HG03521 (cell line): ENCODE measurements at regions not wholly inside any gene's neighbourhood (a gene's known extent, or its start where the extent isn't known, plus 50 kb on each side); places are given as distances from the start of the nearest gene placed in this dataset.

Experiments
- ATAC-seq: cut with Tn5 transposase; IDR thresholded peaks from one replicate; pipeline ENCODE4 v1.9.1; 2021; ENCODE audit warnings: mild to moderate bottlenecking, moderate library complexity; ENCODE audit not compliant: unreplicated experiment

- ATAC-seq = no peak
Measured at GRCh38 chr18:30106356-30106755, 936.2 kb downstream of the DSC3 start.

GRCh38 chr18:30103881-30104280 lies 938.7 kb downstream of the DSC3 start:
- no peak for ATAC-seq

- no peak for ATAC-seq
Measured at GRCh38 chr18:30096796-30097195, 945.7 kb downstream of the DSC3 start.

- no peak for ATAC-seq
Measured at GRCh38 chr18:30094556-30094955, 948.0 kb downstream of the DSC3 start.

GRCh38 chr18:30093376-30093775 lies 949.2 kb downstream of the DSC3 start:
- ATAC-seq = no peak

GRCh38 chr18:30088238-30089015 lies 954.1 kb downstream of the DSC3 start:
- ATAC-seq = no peak

GRCh38 chr18:30086351-30086750 lies 956.2 kb downstream of the DSC3 start:
- ATAC-seq = no peak

GRCh38 chr18:30081122-30081521 lies 961.4 kb downstream of the DSC3 start:
- no peak for ATAC-seq

- ATAC-seq = no peak
Measured at GRCh38 chr18:30072609-30073385, 969.7 kb downstream of the DSC3 start.

GRCh38 chr18:30066288-30066687 lies 976.3 kb downstream of the DSC3 start:
- no peak for ATAC-seq

- ATAC-seq = no peak
Measured at GRCh38 chr18:30057398-30057797, 985.1 kb downstream of the DSC3 start.

GRCh38 chr18:30056528-30056927 lies 986.0 kb downstream of the DSC3 start:
- ATAC-seq = no peak

GRCh38 chr18:30044496-30044895 lies 998.0 kb downstream of the DSC3 start:
- no peak for ATAC-seq

GRCh38 chr18:30039201-30039600 lies 1003.3 kb downstream of the DSC3 start:
- no peak for ATAC-seq

- no peak for ATAC-seq
Measured at GRCh38 chr18:30034818-30035217, 1007.7 kb downstream of the DSC3 start.

GRCh38 chr18:30016179-30016578 lies 1026.4 kb downstream of the DSC3 start:
- ATAC-seq = no peak

- no peak for ATAC-seq
Measured at GRCh38 chr18:30004965-30005364, 1037.6 kb downstream of the DSC3 start.

- no peak for ATAC-seq
Measured at GRCh38 chr18:29982218-29982617, 1060.3 kb downstream of the DSC3 start.

- no peak for ATAC-seq
Measured at GRCh38 chr18:29979881-29980280, 1062.7 kb downstream of the DSC3 start.

GRCh38 chr18:29969876-29970275 lies 1072.7 kb downstream of the DSC3 start:
- no peak for ATAC-seq

- ATAC-seq = no peak
Measured at GRCh38 chr18:29962579-29962978, 1080.0 kb downstream of the DSC3 start.

GRCh38 chr18:29960539-29960938 lies 1082.0 kb downstream of the DSC3 start:
- no peak for ATAC-seq
